GM21825 (cell line): ENCODE measurements at regions not wholly inside any gene's neighbourhood (a gene's known extent, or its start where the extent isn't known, plus 50 kb on each side); places are given as distances from the start of the nearest gene placed in this dataset.

Source experiments
- ATAC-seq: cut with Tn5 transposase; IDR thresholded peaks from one replicate; pipeline ENCODE4 v1.9.1; 2021; ENCODE audit warnings: mild to moderate bottlenecking, moderate library complexity; ENCODE audit not compliant: unreplicated experiment

DNA sequence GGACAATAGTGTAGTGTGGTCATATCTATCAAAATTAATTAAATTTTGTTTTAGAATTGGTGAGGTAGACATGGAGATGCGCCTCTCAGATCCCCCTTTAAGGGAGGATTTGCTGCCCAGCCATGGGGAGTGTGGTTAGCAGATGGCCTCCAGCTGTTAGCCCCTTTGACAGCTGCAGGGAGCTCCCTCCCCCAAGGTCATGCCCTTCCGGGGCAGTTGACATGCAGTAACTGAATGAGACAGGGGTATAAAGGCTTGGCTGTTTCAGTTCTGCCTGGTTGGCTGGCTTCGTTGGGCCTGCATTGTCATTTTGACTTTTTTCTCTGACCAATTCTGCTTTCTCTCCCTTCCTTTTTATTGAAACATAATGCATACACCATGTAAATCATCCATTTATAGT is 291.5 kb upstream of the SRRM4 start:
- no peak for ATAC-seq

GRCh38 chr12:118690506-118690905 is 290.8 kb upstream of the SRRM4 start:
- no peak for ATAC-seq

GRCh38 chr12:118694128-118694775 is 287.1 kb upstream of the SRRM4 start:
- ATAC-seq: no peak

DNA sequence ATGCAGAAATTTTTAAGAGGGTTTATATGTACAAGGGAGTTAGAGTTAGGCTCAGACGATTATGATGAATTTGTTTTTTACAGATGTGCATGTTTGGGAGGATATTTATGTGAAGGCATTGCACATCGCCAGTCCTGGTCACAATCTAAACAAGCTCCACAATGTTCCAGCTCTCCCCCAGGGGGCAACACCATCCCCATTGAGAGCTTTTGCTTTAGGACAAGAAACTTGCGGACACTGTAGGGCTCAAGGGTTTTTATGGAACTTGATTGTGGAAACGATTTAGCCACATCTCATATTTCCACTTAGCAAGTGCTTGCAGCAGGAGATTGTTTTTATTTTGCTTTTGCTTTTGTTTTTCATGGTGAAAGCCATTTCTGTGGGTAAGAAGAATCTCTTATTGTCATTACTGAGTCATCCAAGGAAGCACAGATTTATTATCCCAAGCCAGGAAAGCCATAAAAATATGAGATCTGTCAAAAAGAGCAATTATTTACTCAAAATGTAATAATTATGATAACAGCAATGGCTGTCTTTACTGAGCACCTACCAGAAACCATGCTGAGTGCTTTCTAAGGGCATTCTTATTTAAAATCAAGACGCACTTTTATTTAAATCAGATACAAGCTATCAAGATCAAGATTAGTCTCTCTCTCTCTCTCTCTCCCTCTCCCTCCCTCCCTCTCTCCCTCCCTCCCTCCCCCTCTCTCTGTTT is 276.7 kb upstream of the SRRM4 start:
- no peak for ATAC-seq

GRCh38 chr12:118706437-118706836 is 274.9 kb upstream of the SRRM4 start:
- ATAC-seq: no peak

DNA sequence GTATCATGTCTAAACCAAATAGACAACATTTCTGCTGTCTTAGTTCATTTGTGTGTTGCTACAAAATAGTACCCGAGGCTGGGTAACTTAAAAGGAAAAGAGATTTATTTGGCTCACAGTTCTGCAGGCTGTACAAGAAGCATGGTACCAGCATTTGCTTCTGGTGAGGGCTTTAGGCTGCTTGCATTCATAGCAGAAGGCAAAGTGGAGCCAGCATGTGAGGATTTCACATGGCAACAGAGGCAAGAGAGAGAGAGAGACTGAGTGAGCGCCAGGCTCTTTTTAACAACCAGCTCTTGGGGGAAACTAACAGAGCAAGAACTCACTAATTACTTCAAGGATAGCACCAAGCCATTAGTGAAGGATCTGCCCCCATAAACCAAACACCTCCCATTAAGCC is 271.4 kb upstream of the SRRM4 start:
- no peak for ATAC-seq

GRCh38 chr12:118711185-118711584 is 270.2 kb upstream of the SRRM4 start:
- no peak for ATAC-seq

DNA sequence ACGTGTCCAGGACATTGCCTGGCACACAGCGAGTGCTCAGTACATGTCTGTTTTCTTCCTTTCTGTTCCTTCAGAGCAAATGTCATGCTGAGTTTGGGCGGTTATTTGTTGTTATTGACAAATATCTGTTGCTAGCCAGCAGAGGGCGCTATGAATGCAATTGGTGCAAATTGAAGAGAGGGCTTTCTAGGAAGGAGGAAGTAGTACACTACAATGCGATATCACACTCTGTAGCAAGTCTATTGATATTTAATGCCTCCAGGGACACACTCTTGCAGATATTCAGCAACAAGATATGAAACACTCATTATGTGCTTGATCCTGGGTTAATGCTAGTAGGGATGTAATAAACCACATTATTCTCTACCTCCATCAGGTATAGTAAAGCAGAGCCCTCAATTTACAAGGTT is 267.3 kb upstream of the SRRM4 start:
- ATAC-seq: peak; percentile 74

- ATAC-seq: no peak
These were observed 266.8 kb upstream of the SRRM4 start for GRCh38 chr12:118714500-118714899.

- ATAC-seq: no peak
These were observed 265.7 kb upstream of the SRRM4 start for GRCh38 chr12:118715647-118716046.

DNA sequence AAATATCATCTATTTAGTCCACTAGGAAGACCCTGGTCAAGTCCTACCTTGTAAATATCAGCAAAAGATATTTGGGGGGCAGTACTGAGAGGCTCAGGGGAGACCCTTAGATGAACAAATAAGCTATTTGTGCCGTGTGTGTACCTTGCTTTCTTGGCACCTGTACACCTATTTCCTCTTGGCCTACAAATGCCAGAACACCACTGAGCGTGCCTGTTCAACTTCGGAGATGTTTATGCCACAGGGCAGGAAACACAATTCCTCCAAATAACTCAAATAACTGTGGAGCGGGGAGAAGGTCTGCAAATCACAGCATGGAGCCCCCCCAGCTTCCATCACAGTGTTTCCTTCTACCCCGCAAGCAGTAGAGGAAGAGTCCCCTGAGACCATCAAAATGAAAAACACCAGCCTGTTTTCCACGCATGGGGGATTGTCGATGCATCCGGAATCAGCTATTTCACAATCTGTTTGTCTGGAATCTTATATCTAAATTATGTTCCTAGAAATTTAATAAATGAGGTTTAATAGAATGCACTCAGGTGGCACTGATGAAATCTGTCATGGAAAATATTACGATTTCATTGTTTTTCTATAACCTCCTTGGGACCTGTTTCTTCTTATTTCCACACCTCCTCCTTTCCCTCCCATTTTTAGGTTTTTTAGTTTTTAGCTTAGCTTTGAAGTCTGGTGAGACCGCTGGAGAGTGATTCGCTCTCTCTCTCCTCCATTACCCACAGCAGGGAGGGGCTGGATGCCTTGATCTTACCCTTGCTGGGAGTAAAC is 254.0 kb upstream of the SRRM4 start:
- ATAC-seq: no peak

- ATAC-seq: no peak
These were observed 253.4 kb upstream of the SRRM4 start for GRCh38 chr12:118727979-118728366.

DNA sequence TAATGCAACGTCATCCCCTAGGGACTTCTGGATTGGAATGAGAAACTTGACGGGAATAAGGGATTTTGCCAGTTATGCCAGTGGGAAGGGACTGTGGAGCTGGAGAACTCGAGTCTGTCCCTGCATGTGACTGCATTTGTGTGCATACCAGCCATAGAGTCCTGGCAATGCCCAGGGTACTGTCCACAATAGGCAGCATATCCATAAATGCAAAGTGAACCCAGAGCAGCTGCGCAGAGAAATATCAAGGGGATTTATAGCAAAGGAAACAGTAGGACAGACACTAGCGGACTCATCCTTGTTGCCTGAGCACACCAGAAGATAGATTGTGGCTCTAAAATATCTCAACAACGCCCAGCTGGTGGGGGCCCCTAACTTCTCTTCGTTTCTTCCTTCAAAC is 247.1 kb upstream of the SRRM4 start:
- ATAC-seq: no peak

DNA sequence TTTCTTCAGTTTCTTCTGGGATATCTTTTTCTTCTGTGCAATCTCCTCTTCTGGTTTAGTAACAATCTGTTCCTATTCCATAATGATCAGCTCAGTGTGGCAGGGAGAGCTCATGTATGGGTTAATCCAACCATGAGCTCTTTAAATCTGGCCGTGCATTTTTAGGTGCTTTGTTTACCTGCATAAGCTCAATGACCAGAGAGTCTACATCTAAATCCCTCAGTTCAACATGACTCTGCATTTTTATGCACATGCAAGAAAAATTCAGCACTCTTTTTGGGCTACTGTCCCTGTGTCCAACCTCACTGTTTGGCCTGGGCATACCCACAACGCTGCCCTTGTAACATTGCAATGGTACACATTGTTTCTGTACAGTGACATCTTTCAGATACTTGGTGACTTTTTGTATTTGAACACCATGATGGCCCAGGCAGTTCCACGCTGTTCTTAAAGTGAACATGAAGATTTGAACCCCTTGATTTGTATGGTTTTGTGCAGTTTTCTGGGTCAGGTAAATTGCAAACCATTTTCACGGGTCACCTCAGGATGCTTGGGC is 243.3 kb upstream of the SRRM4 start:
- no peak for ATAC-seq

DNA sequence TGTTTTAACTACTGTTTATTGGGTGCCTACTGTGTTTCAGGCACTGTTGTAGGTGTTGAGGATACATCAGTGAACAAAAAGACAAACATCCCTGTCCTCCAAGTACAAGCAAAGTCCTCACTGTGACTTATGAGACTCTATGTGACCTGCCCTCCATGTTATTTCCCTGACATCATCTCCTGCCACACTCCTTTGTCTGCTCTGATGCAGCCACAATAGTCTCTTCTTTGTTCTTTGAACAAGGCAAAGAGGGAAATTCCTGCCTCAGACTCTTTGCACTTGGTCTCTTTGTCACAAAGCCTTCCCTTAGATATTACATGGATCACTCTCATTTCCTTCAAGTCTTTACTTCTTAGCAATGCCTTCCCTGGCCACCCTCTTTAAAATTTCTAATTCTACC is 240.1 kb upstream of the SRRM4 start:
- no peak for ATAC-seq

- ATAC-seq: no peak
These were observed 238.9 kb upstream of the SRRM4 start for GRCh38 chr12:118742431-118742830.

- no peak for ATAC-seq
These were observed 237.2 kb upstream of the SRRM4 start for GRCh38 chr12:118743896-118744700.

GRCh38 chr12:118746176-118746575 is 235.2 kb upstream of the SRRM4 start:
- ATAC-seq: no peak

GRCh38 chr12:118746960-118747359 is 234.4 kb upstream of the SRRM4 start:
- ATAC-seq: no peak

- no peak for ATAC-seq
These were observed 233.6 kb upstream of the SRRM4 start for GRCh38 chr12:118747771-118748170.
